Tibial nerve (tissue), 4 donors: ENCODE measurements at regions not wholly inside any gene's neighbourhood (a gene's known extent, or its start where the extent isn't known, plus 50 kb on each side); places are given as distances from the start of the nearest gene placed in this dataset.

ENCODE experiments used
- CTCF ChIP-seq, 5 experiments: fragments of 200-600 bp in 3 of 5; fragments of 450-650 bp in 2 of 5; sonication (generic) in 3 of 5; IDR thresholded peaks; one replicate each; pipeline ENCODE4 v1.5.1; 2016 to 2019; ENCODE audit warnings: antibody characterized with exemption in 5 of 5, mild to moderate bottlenecking in 3 of 5, moderate library complexity in 2 of 5
- EP300 ChIP-seq, 2 donors: sonication (generic); formaldehyde crosslinking; IDR thresholded peaks; one replicate each; pipeline ENCODE4 v1.6.1; 2017; ENCODE audit warnings: antibody characterized with exemption in 2 of 2, mild to moderate bottlenecking in 1 of 2

DNA sequence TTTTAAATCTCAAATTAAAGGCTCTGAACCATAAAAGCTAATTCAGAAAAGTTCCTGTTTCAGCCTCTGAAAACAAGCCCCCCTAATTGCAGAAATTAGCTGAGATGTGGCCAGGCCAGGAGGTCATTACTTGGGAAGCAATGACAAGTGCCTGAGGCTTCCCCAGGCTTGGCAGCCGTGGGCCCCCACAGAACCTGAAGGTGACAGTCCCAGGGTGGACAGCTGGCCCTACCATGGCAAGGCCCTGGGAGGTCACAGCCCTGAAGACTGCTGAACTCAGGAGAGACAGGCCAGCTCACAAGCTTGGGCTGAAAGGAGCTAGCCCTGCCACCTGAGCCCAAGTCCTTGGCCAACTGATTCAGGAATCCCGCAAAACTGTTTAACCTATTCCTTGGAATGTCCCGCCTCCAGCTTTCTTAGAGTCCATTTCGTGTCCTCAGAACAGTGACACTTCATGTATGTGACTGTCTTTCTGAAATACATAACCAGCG is 54.3 kb upstream of the PKDCC start:
- TF ChIP-seq CTCF (IDR thresholded peaks at IDR 0.05) = no peak
- TF ChIP-seq EP300 (IDR thresholded peaks at IDR 0.05) = no peak
